Astrocyte (in vitro differentiated cells and primary cell): ENCODE measurements at regions not wholly inside any gene's neighbourhood (a gene's known extent, or its start where the extent isn't known, plus 50 kb on each side); places are given as distances from the start of the nearest gene placed in this dataset.

Experiments used
- DNase-seq: peaks from one replicate; pipeline ENCODE4 v3.0.0-alpha.2; 2010; ENCODE audit warnings: low read depth
- FAIRE-seq: peaks from 2 replicates; lab custom pipeline; 2011; peaks lifted over from hg19 to GRCh38; lab: Jason Lieb, UNC
- H2AFZ ChIP-seq: 2 replicates; pipeline ENCODE4 v1.6.0; 2012; ENCODE audit warnings: low read depth, low read length, inconsistent platforms
- H3K27ac ChIP-seq: 2 replicates; pipeline ENCODE4 v1.5.1; 2011; ENCODE audit warnings: low read depth, low read length, inconsistent platforms
- H3K27me3 ChIP-seq: 2 replicates; pipeline ENCODE4 v1.6.0; 2011; ENCODE audit warnings: low read length, inconsistent platforms; ENCODE audit not compliant: insufficient read depth
- H3K36me3 ChIP-seq: 2 replicates; pipeline ENCODE4 v1.5.1; 2011; ENCODE audit warnings: low read length, inconsistent platforms; ENCODE audit not compliant: insufficient read depth
- H3K4me1 ChIP-seq: 2 replicates; pipeline ENCODE4 v1.5.1; 2011; ENCODE audit warnings: low read length, inconsistent platforms; ENCODE audit not compliant: insufficient read depth
- H3K4me2 ChIP-seq: 2 replicates; pipeline ENCODE4 v1.6.0; 2012; ENCODE audit warnings: low read length, inconsistent platforms
- H3K4me3 ChIP-seq: 2 replicates; pipeline ENCODE4 v1.5.1; 2011; ENCODE audit warnings: low read depth, mild to moderate bottlenecking, low read length, inconsistent platforms; ENCODE audit not compliant: insufficient read depth
- H3K79me2 ChIP-seq: 2 replicates; pipeline ENCODE4 v1.6.0; 2012; ENCODE audit warnings: mild to moderate bottlenecking, low read length, inconsistent platforms; ENCODE audit not compliant: insufficient read depth
- H3K9ac ChIP-seq: 2 replicates; pipeline ENCODE4 v1.6.0; 2012; ENCODE audit warnings: mild to moderate bottlenecking, low read length, inconsistent platforms
- H3K9me3 ChIP-seq: 2 replicates; pipeline ENCODE4 v1.5.1; 2012; ENCODE audit warnings: low read depth, mild to moderate bottlenecking, low read length, inconsistent platforms; ENCODE audit not compliant: insufficient read depth
- H4K20me1 ChIP-seq: 2 replicates; pipeline ENCODE4 v1.6.0; 2012; ENCODE audit warnings: low read length, inconsistent platforms; ENCODE audit not compliant: insufficient read depth
- H3K27ac Mint-ChIP-seq: one replicate; pipeline ENCODE4 v1.8.0; 2021; ENCODE audit warnings: mild to moderate bottlenecking, mixed read lengths; ENCODE audit not compliant: unreplicated experiment
- H3K27me3 Mint-ChIP-seq: one replicate; pipeline ENCODE4 v1.8.0; 2021; ENCODE audit warnings: low read depth, mixed read lengths; ENCODE audit not compliant: unreplicated experiment
- H3K36me3 Mint-ChIP-seq: one replicate; pipeline ENCODE4 v1.8.0; 2021; ENCODE audit warnings: low read depth, mixed read lengths; ENCODE audit not compliant: unreplicated experiment
- H3K4me1 Mint-ChIP-seq: one replicate; pipeline ENCODE4 v1.8.0; 2021; ENCODE audit warnings: low read depth, mixed read lengths; ENCODE audit not compliant: unreplicated experiment
- H3K4me3 Mint-ChIP-seq: one replicate; pipeline ENCODE4 v1.8.0; 2021; ENCODE audit warnings: mild to moderate bottlenecking, moderate library complexity, mixed read lengths; ENCODE audit not compliant: unreplicated experiment
- H3K9me3 Mint-ChIP-seq: one replicate; pipeline ENCODE4 v1.8.0; 2021; ENCODE audit warnings: mild to moderate bottlenecking, mixed read lengths; ENCODE audit not compliant: unreplicated experiment
- EZH2 ChIP-seq: IDR thresholded peaks from 2 replicates; pipeline ENCODE4 v1.6.1; 2012; ENCODE audit warnings: mild to moderate bottlenecking, low read length, inconsistent platforms; ENCODE audit not compliant: insufficient read depth
- TF ChIP-seq, protein P1 (sequence below): IDR thresholded peaks from 2 replicates; pipeline ENCODE4 v1.5.1; 2011; ENCODE audit warnings: low read depth, mild to moderate bottlenecking, inconsistent platforms, low read length, moderate library complexity; ENCODE audit not compliant: insufficient read depth

DNA sequence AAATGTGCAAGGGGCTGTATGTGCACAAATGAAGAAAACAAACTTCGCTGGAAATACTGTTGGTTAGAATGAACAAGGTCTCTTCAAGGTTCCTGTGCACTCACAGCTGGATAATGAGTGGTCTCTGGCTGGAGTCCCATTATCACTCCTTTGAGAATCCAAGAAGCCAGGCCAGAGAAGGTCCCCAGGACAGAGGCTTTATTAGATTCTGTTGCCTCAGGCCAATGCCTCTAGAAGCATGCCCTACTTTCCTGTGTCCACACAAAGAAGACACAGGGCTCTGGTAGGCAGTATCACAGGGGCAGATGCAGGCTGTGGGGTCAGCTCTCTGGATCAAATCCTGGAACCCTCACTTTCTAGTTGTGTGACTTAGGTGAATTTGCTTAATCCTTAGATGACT lies 384.7 kb downstream of the GRIN2B start:
- no peak overlapping the region for H3K4me3 ChIP-seq
- DNase-seq (no peak), FAIRE-seq (no peak)
- H4K20me1 ChIP-seq: no peaks in the 10 kb centered on the region
- no peaks in the 10 kb centered on the region for H3K9me3 ChIP-seq
- Mint-ChIP-seq H3K4me1 (peaks cover 7% of the 10 kb centered on the region), H3K9me3 (no peaks in the 10 kb centered on the region), H3K4me3 (no peak overlapping the region), H3K36me3 (no peaks in the 10 kb centered on the region), H3K27ac (no peak overlapping the region), H3K27me3 (peaks cover 5% of the 10 kb centered on the region)
- TF ChIP-seq, protein P1, sequence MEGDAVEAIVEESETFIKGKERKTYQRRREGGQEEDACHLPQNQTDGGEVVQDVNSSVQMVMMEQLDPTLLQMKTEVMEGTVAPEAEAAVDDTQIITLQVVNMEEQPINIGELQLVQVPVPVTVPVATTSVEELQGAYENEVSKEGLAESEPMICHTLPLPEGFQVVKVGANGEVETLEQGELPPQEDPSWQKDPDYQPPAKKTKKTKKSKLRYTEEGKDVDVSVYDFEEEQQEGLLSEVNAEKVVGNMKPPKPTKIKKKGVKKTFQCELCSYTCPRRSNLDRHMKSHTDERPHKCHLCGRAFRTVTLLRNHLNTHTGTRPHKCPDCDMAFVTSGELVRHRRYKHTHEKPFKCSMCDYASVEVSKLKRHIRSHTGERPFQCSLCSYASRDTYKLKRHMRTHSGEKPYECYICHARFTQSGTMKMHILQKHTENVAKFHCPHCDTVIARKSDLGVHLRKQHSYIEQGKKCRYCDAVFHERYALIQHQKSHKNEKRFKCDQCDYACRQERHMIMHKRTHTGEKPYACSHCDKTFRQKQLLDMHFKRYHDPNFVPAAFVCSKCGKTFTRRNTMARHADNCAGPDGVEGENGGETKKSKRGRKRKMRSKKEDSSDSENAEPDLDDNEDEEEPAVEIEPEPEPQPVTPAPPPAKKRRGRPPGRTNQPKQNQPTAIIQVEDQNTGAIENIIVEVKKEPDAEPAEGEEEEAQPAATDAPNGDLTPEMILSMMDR: no peak
- TF ChIP-seq EZH2: no peak
- no peaks in the 10 kb centered on the region for H3K27me3 ChIP-seq
- H3K27ac ChIP-seq: no peak overlapping the region
- no peaks in the 10 kb centered on the region for H3K36me3 ChIP-seq
- no peak overlapping the region for H3K4me2 ChIP-seq
- no peak overlapping the region for H2AFZ ChIP-seq
- H3K9ac ChIP-seq: no peak overlapping the region
- no peaks in the 10 kb centered on the region for H3K79me2 ChIP-seq
- no peaks in the 10 kb centered on the region for H3K4me1 ChIP-seq

DNA sequence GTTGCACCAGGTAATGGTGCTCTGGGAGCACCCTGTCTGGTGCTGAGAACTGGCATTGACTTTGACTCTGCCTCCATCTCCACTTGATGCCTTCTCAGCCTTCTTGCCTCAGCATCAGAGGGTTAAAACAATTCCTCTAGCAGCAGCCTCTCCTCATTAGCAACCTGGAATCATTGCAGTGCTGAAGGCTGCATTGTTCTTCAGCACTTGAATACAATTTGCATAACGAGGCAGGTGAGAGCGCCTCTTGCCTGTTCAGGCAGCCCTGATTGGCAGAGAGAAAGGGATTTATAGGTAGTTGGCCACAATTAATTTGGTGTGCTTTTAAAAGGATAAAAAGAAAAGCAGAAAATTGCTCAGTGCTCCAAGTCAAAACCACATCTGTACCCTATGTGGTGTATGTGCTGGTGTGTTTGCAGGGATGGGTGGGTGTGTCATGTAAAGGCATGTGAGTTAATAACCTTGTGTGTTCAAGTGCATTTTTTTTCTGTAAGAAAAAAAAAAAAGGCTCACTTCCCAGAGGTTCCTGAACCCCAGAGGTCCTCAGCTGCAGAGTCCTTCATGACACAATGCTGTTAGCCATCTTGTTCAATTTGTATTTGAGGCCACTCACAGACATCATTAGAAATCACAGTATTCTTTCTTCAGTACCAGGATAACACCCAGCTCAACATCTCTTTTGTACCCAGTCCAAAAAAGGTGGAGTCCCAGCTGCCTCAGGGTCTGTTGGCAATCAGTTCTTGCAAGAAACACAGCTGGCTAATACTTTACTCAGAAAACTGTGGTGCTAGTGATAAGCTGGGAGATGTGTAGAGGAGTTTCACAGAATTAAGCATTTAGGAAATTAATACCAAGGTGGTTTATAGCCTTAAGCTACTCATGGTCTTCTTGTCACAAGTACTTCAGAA lies 385.6 kb downstream of the GRIN2B start:
- no peak overlapping the region for H3K27ac Mint-ChIP-seq

More for the DNA sequence above, 385.6 kb downstream of the GRIN2B start:
- H3K36me3 ChIP-seq: no peaks in the 10 kb centered on the region
- Mint-ChIP-seq H3K9me3 (no peaks in the 10 kb centered on the region), H3K36me3 (no peaks in the 10 kb centered on the region), H3K4me1 (peaks cover 9% of the 10 kb centered on the region), H3K27me3 (peaks cover 3% of the 10 kb centered on the region), H3K4me3 (no peak overlapping the region)
- H3K27me3 ChIP-seq: no peaks in the 10 kb centered on the region
- no peaks in the 10 kb centered on the region for H3K4me1 ChIP-seq
- H3K27ac ChIP-seq: no peak overlapping the region
- TF ChIP-seq EZH2: no peak
- TF ChIP-seq, protein P1: no peak
- DNase-seq (no peak), FAIRE-seq (no peak)
- H3K9me3 ChIP-seq: no peaks in the 10 kb centered on the region
- no peaks in the 10 kb centered on the region for H4K20me1 ChIP-seq
- no peak overlapping the region for H3K9ac ChIP-seq
- H3K79me2 ChIP-seq: no peaks in the 10 kb centered on the region
- no peak overlapping the region for H3K4me3 ChIP-seq
- H2AFZ ChIP-seq: no peak overlapping the region
- no peak overlapping the region for H3K4me2 ChIP-seq
